GM21526 (cell line): ENCODE measurements at regions not wholly inside any gene's neighbourhood (a gene's known extent, or its start where the extent isn't known, plus 50 kb on each side); places are given as distances from the start of the nearest gene placed in this dataset.

Source experiments
- ATAC-seq: cut with Tn5 transposase; IDR thresholded peaks from one replicate; pipeline ENCODE4 v1.9.1; 2021; ENCODE audit warnings: moderate library complexity; ENCODE audit not compliant: unreplicated experiment, low FRiP score

- no peak for ATAC-seq
Observed at GRCh38 chr18:27239669-27240068, 54.6 kb upstream of the CHST9 start.

GRCh38 chr18:27235218-27235870, 50.2 kb upstream of the CHST9 start:
- ATAC-seq: no peak
